GM12801 (cell line): ENCODE measurements at regions not wholly inside any gene's neighbourhood (a gene's known extent, or its start where the extent isn't known, plus 50 kb on each side); places are given as distances from the start of the nearest gene placed in this dataset.

Experiments used
- TF ChIP-seq, protein P1 (sequence below): IDR thresholded peaks from one replicate; pipeline ENCODE4 v1.5.1; 2011; ENCODE audit warnings: control low read depth; ENCODE audit not compliant: insufficient read length; ENCODE audit errors: extremely low read depth

DNA sequence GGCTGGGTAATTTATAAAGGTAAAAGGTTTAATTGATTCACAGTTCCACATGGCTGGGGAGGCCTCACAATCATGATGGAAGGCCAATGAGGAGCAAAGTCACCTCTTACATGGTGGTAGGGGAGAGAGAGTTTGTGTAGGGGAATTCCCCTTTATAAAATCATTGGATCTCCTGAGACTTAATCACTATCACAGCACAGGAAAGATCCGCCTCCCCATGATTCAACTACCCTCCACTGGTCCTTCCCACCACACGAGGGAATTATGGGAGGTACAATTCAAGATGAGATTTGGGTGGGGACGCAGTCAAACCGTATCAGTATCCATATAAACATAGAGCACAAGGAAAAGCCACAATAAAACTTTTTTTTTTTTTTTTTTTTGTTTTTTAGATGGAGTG lies 172.6 kb upstream of the PIEZO2 start:
- TF ChIP-seq, protein P1, sequence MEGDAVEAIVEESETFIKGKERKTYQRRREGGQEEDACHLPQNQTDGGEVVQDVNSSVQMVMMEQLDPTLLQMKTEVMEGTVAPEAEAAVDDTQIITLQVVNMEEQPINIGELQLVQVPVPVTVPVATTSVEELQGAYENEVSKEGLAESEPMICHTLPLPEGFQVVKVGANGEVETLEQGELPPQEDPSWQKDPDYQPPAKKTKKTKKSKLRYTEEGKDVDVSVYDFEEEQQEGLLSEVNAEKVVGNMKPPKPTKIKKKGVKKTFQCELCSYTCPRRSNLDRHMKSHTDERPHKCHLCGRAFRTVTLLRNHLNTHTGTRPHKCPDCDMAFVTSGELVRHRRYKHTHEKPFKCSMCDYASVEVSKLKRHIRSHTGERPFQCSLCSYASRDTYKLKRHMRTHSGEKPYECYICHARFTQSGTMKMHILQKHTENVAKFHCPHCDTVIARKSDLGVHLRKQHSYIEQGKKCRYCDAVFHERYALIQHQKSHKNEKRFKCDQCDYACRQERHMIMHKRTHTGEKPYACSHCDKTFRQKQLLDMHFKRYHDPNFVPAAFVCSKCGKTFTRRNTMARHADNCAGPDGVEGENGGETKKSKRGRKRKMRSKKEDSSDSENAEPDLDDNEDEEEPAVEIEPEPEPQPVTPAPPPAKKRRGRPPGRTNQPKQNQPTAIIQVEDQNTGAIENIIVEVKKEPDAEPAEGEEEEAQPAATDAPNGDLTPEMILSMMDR, result no peak

DNA sequence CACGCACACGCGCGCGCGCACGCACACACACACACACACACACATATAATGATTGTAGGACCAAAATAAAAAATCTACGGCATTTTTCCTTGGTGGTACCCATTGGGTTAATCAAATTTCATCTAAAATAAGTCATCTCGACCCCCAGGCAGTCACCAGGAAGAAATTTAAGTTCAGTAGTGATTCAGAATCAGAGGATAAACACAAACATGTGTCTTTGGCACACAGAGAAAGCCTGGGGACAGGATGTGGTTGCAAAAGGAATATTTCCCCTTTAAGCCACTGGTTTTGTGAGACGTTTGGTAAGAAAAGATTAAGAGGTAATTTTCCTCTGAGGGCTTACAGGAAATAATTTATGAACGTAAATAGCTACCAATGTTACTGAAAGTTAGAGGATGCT lies 171.6 kb upstream of the PIEZO2 start:
- TF ChIP-seq, protein P1, result no peak

DNA sequence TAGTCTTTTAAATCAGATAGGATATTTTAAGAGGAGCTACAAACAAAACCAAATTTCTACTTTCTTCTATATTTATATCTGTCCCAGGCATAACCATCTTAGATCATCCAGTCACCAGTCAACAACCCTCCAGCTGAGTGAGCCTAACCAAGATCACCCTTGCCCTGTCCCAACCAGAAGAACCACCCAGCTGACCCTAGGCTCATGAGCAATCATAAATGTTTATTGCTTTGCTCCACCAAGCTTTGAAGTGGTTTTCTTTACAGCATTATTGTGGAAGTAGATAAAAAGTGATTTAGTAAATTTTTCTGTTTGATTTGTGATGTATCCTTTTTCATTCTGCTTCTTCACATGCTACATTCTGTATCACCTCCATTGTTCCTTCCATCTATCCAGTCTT lies 167.2 kb upstream of the PIEZO2 start:
- TF ChIP-seq, protein P1, result no peak

DNA sequence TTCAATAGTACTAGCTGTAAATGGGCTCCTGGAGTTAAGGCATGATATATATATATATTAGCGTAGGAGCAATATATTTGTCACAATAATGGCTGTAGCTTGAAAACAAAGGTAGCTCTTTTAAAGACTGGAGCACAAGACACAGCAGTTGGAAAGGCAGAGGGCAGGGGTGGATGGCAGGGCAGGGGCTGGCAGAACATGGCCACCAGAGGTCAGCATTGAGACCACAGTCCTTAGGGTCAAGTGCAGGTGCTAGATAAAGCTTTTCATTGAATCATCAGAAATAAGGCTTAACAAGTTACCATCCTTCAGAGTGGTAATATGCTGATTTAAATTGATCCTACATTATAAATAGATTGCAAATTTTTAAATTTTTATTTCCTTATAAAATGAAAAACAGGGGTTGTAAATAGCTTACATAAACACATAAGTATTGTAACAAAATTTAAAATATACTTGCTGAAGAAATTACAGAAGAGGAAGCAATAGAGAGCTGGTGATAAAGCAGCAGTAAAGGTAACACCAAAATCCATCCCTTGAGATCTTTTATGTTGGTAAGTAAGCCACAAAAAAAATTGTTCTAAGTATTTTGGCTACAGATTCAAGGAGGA lies 161.2 kb upstream of the PIEZO2 start:
- TF ChIP-seq, protein P1, result no peak

DNA sequence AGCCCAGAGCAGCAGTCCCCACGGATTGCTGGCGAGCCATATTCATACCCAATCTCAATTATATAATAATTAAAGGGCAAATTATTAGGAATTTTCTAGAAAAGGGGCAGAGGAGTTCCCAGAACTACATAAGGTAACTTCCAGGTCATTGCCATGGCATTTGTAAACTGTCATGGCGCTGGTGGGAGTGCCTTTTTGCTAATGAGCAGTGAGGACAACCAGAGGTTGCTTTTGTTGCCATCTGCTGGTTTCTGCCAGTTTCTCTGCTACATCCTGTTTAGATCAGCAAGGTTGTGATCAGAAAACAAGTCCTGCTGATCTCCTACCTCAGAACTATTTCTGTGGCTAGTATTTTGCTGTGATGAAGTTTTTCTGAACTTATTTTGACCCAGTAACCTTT lies 159.8 kb upstream of the PIEZO2 start:
- TF ChIP-seq, protein P1, result no peak

DNA sequence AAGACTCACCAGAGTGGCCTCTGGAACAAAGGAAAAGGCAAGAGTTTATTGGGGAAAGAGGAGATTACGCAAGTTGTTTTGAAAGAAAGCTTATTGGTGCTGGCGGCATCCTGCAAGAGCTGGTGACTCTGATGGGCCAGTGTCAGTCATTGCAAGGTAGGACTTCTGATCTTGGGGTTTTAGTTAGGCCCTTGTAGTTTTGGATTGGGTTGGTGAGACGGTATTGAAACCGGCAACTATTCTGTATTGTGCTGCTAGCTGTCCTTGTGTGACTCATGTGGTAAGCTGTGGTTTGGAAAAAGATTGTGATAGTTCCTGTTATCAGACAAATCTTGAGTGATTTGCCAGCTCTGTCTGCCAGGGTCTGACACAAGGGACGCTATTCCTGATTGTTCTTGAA lies 159.1 kb upstream of the PIEZO2 start:
- TF ChIP-seq, protein P1, result no peak

DNA sequence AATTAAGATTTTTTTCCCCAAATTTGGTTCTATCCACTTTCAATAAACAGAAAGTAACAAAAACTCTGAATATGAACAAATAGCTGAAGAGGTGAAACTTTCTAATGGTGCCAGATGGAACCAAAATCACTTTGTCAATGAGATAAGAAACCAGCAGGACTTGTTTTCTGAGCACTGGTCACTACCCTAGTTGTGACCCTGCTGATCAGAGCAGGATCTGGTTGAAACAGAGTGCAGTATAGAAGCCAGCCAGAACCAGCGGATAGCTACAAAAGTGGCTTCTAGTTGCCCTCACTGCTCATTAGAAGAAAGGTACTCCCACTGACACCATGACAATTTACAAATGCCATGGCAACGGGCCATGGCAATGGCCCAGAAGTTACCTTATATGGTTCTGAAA lies 158.3 kb upstream of the PIEZO2 start:
- TF ChIP-seq, protein P1, result no peak
